ENCODE measurements at regions not wholly inside any gene's neighbourhood (a gene's known extent, or its start where the extent isn't known, plus 50 kb on each side); places are given as distances from the start of the nearest gene placed in this dataset.
"Not testable (repeated sequence)": the region's sequence is repeated elsewhere in the genome, so short reads cannot be mapped to it uniquely, and the experiment has no call there.

GRCh38 chr2:2456721-2457120, 125.6 kb upstream of the MYT1L start:
- no peak overlapping the region for H3K4me3 ChIP-seq (ENCODE audit: low read depth, low read length, poor library complexity, severe bottlenecking)
- H3K4me2 ChIP-seq (ENCODE audit: low read length): no peak overlapping the region
- no TSS peak for BruUV-seq (replicated peaks)
- H3K9me2 ChIP-seq (ENCODE audit: insufficient read depth, low read length): no peaks in the 10 kb centered on the region
- H4K20me1 ChIP-seq (ENCODE audit: insufficient read depth, low read length): no peaks in the 10 kb centered on the region
- H3K9me3 ChIP-seq (ENCODE audit: low read length): no peaks in the 10 kb centered on the region
- POLR2A ChIA-PET: no interaction called here
- intact Hi-C loops (cut with micrococcal nuclease; ENCODE audit: unreplicated experiment): no loop called here
- no peaks in the 10 kb centered on the region for H3K79me2 ChIP-seq (ENCODE audit: insufficient read depth, low read depth, low read length)
- no peak for TF ChIP-seq CTCF (conservative IDR thresholded peaks at IDR 0.05; ENCODE audit: low read length)
- TF ChIP-seq EZH2phosphoT487 (IDR thresholded peaks at IDR 0.05; ENCODE audit: borderline replicate concordance, low read depth, low read length): no peak
- no peaks in the 10 kb centered on the region for H3K4me1 ChIP-seq (ENCODE audit: insufficient read depth, low read length, poor library complexity, severe bottlenecking)
- no peaks in the 10 kb centered on the region for H3K36me3 ChIP-seq (ENCODE audit: insufficient read depth, low read length)
- no peak overlapping the region for H2AFZ ChIP-seq (ENCODE audit: low read length)
- H3K27ac ChIP-seq (ENCODE audit: low read depth, low read length, poor library complexity, severe bottlenecking): no peak overlapping the region
- no peak for DNase-seq (ENCODE audit: low spot score)
- CTCF ChIA-PET (ENCODE audit: unreplicated experiment): no interaction called here

GRCh38 chr2:2455151-2455550, 124.1 kb upstream of the MYT1L start:
- no peaks in the 10 kb centered on the region for H3K79me2 ChIP-seq (ENCODE audit: insufficient read depth, low read depth, low read length)
- intact Hi-C loops (cut with micrococcal nuclease; ENCODE audit: unreplicated experiment): no loop called here
- H3K9me3 ChIP-seq (ENCODE audit: low read length): no peaks in the 10 kb centered on the region
- BruUV-seq (replicated peaks): no TSS peak
- ChIA-PET CTCF (ENCODE audit: unreplicated experiment) (no interaction called here), POLR2A (interaction anchor here (0.7 kb wide), 2 partner anchors 44 to 741 kb away, joined by 3 to 8 read pairs; no protein-coding TSS in a partner anchor)
- H3K4me3 ChIP-seq (ENCODE audit: low read depth, low read length, poor library complexity, severe bottlenecking): no peak overlapping the region
- TF ChIP-seq EZH2phosphoT487 (IDR thresholded peaks at IDR 0.05; ENCODE audit: borderline replicate concordance, low read depth, low read length) (no peak), CTCF (conservative IDR thresholded peaks at IDR 0.05; ENCODE audit: low read length) (no peak)
- no peak for DNase-seq (ENCODE audit: low spot score)
- no peak overlapping the region for H3K4me2 ChIP-seq (ENCODE audit: low read length)
- no peaks in the 10 kb centered on the region for H4K20me1 ChIP-seq (ENCODE audit: insufficient read depth, low read length)
- H3K4me1 ChIP-seq (ENCODE audit: insufficient read depth, low read length, poor library complexity, severe bottlenecking): no peaks in the 10 kb centered on the region
- H3K36me3 ChIP-seq (ENCODE audit: insufficient read depth, low read length): no peaks in the 10 kb centered on the region
- H3K9me2 ChIP-seq (ENCODE audit: insufficient read depth, low read length): no peaks in the 10 kb centered on the region
- H2AFZ ChIP-seq (ENCODE audit: low read length): no peak overlapping the region
- H3K27ac ChIP-seq (ENCODE audit: low read depth, low read length, poor library complexity, severe bottlenecking): no peak overlapping the region

GRCh38 chr2:2452961-2453360, 121.9 kb upstream of the MYT1L start:
- POLR2A ChIA-PET: no interaction called here
- no TSS peak for BruUV-seq (replicated peaks)
- no peak for DNase-seq (ENCODE audit: low spot score)

GRCh38 chr2:2451275-2451674, 120.2 kb upstream of the MYT1L start:
- H3K27ac ChIP-seq (ENCODE audit: low read depth, low read length, poor library complexity, severe bottlenecking); intact Hi-C loops (cut with micrococcal nuclease; ENCODE audit: unreplicated experiment): not testable (repeated sequence)
- POLR2A ChIA-PET: interaction anchor here (0.6 kb wide), 1 partner anchor 30 kb away, joined by 3 read pairs; no protein-coding TSS in a partner anchor

More at GRCh38 chr2:2452961-2453360, 121.9 kb upstream of the MYT1L start:
- no peak overlapping the region for H2AFZ ChIP-seq (ENCODE audit: low read length)
- intact Hi-C loops (cut with micrococcal nuclease; ENCODE audit: unreplicated experiment): no loop called here
- no peaks in the 10 kb centered on the region for H3K36me3 ChIP-seq (ENCODE audit: insufficient read depth, low read length)
- no peaks in the 10 kb centered on the region for H3K9me3 ChIP-seq (ENCODE audit: low read length)
- H3K27ac ChIP-seq (ENCODE audit: low read depth, low read length, poor library complexity, severe bottlenecking): no peak overlapping the region
- TF ChIP-seq EZH2phosphoT487 (IDR thresholded peaks at IDR 0.05; ENCODE audit: borderline replicate concordance, low read depth, low read length): no peak
- no peak for TF ChIP-seq CTCF (conservative IDR thresholded peaks at IDR 0.05; ENCODE audit: low read length)
- no peak overlapping the region for H3K4me3 ChIP-seq (ENCODE audit: low read depth, low read length, poor library complexity, severe bottlenecking)
- no peak overlapping the region for H3K4me2 ChIP-seq (ENCODE audit: low read length)
- H3K9me2 ChIP-seq (ENCODE audit: insufficient read depth, low read length): no peaks in the 10 kb centered on the region
- no peaks in the 10 kb centered on the region for H3K79me2 ChIP-seq (ENCODE audit: insufficient read depth, low read depth, low read length)
- no peaks in the 10 kb centered on the region for H3K4me1 ChIP-seq (ENCODE audit: insufficient read depth, low read length, poor library complexity, severe bottlenecking)
- H4K20me1 ChIP-seq (ENCODE audit: insufficient read depth, low read length): no peaks in the 10 kb centered on the region
- CTCF ChIA-PET (ENCODE audit: unreplicated experiment): interaction anchor here (0.6 kb wide), 1 partner anchor 587 kb away, joined by 3 read pairs; no protein-coding TSS in a partner anchor

More at GRCh38 chr2:2451275-2451674, 120.2 kb upstream of the MYT1L start:
- not testable (repeated sequence) for H3K9me3 ChIP-seq (ENCODE audit: low read length); H3K9me2 ChIP-seq (ENCODE audit: insufficient read depth, low read length); H3K4me1 ChIP-seq (ENCODE audit: insufficient read depth, low read length, poor library complexity, severe bottlenecking); H3K4me3 ChIP-seq (ENCODE audit: low read depth, low read length, poor library complexity, severe bottlenecking); H3K79me2 ChIP-seq (ENCODE audit: insufficient read depth, low read depth, low read length); H4K20me1 ChIP-seq (ENCODE audit: insufficient read depth, low read length); H2AFZ ChIP-seq (ENCODE audit: low read length); DNase-seq (ENCODE audit: low spot score); BruUV-seq (replicated peaks); H3K4me2 ChIP-seq (ENCODE audit: low read length); H3K36me3 ChIP-seq (ENCODE audit: insufficient read depth, low read length)
- CTCF ChIA-PET (ENCODE audit: unreplicated experiment): interaction anchor here (0.6 kb wide), 1 partner anchor 69 kb away, joined by 3 read pairs; no protein-coding TSS in a partner anchor
